H1 (cell line): ENCODE measurements at regions not wholly inside any gene's neighbourhood (a gene's known extent, or its start where the extent isn't known, plus 50 kb on each side); places are given as distances from the start of the nearest gene placed in this dataset. TPM values are rescaled to one million over a fixed set of nuclear protein-coding genes. Genes with fewer than 3 reads are reported as not detected.

Experiments used
- CTCF ChIA-PET: fragments of 300-600 bp; sonication (Branson Sonifier 250); formaldehyde crosslinking; loops from one replicate; lab custom pipeline; 2021; ENCODE audit not compliant: partially characterized antibody; lab: Charles Lee
- POLR2A ChIA-PET: fragments of 300-600 bp; sonication (Branson Sonifier 250); formaldehyde crosslinking; loops from one replicate; lab custom pipeline; 2021; ENCODE audit warnings: inconsistent platforms; ENCODE audit not compliant: partially characterized antibody; lab: Charles Lee
- DNase-seq, 2 experiments: peaks; one replicate each; pipeline versions ENCODE4 v3.0.0 to v3.0.0-alpha.2; 2010 to 2022; ENCODE audit warnings: low spot score in 2 of 2, low read depth in 1 of 2, mixed read lengths in 1 of 2
- FAIRE-seq: peaks from 2 replicates; lab custom pipeline; 2011; peaks lifted over from hg19 to GRCh38; lab: Jason Lieb, UNC
- H2AFZ ChIP-seq: 2 replicates; pipeline ENCODE4 v1.8.1; 2012; ENCODE audit warnings: low read length, inconsistent platforms
- H2AK5ac ChIP-seq: 2 replicates; pipeline ENCODE4 v1.6.1; 2013; ENCODE audit warnings: low read depth, low read length
- H2BK120ac ChIP-seq: replicated peaks from 2 replicates; pipeline ENCODE3; 2013; ENCODE audit warnings: low read depth, low read length, inconsistent platforms
- H2BK12ac ChIP-seq: 2 replicates; pipeline ENCODE4 v1.6.1; 2013; ENCODE audit warnings: low read depth, low read length
- H2BK15ac ChIP-seq: 2 replicates; pipeline ENCODE4 v1.6.1; 2013; ENCODE audit warnings: low read length
- H2BK20ac ChIP-seq: 2 replicates; pipeline ENCODE4 v1.6.1; 2013; ENCODE audit warnings: low read length
- H2BK5ac ChIP-seq: 2 replicates; pipeline ENCODE4 v1.6.1; 2013; ENCODE audit warnings: low read depth, low read length
- H3K14ac ChIP-seq: 2 replicates; pipeline ENCODE4 v1.6.1; 2013; ENCODE audit warnings: inconsistent platforms; ENCODE audit not compliant: insufficient read length
- H3K18ac ChIP-seq: 2 replicates; pipeline ENCODE4 v1.6.1; 2013; ENCODE audit warnings: low read length; ENCODE audit errors: extremely low read depth
- H3K23ac ChIP-seq: 2 replicates; pipeline ENCODE4 v1.6.1; 2013; ENCODE audit warnings: inconsistent platforms; ENCODE audit not compliant: insufficient read length
- H3K23me2 ChIP-seq: 2 replicates; pipeline ENCODE4 v1.6.1; 2013; ENCODE audit warnings: low read depth, low read length
- H3K27ac ChIP-seq: 2 replicates; pipeline ENCODE4 v1.6.1; 2011; ENCODE audit warnings: low read depth, low read length, inconsistent platforms
- H3K27me3 ChIP-seq, 4 experiments: replicated peaks in 1 of 4; 1 replicate in 1 of 4; 2 replicates in 3 of 4; pipeline versions ENCODE4 v1.6.1 to v1.8.1; 2011 to 2013; ENCODE audit warnings: low read length in 3 of 4, mild to moderate bottlenecking in 3 of 4, inconsistent platforms in 2 of 4, mixed read lengths in 2 of 4, moderate library complexity in 1 of 4; ENCODE audit not compliant: control insufficient read depth in 3 of 4, insufficient read depth in 3 of 4; ENCODE audit errors: extremely low read depth in 1 of 4
- H3K36me3 ChIP-seq, 4 experiments: 2 replicates each; pipeline versions ENCODE4 v1.6.1 to v1.8.1; 2011 to 2013; ENCODE audit warnings: mild to moderate bottlenecking in 4 of 4, low read length in 3 of 4, moderate library complexity in 2 of 4, control low read depth in 1 of 4, inconsistent platforms in 1 of 4; ENCODE audit not compliant: insufficient read depth in 4 of 4, control insufficient read depth in 2 of 4
- H3K4ac ChIP-seq: replicated peaks from 2 replicates; pipeline ENCODE3; 2013; ENCODE audit warnings: low read length, low read depth, mixed read lengths, inconsistent platforms; ENCODE audit not compliant: insufficient read length
- H3K4me1 ChIP-seq, 4 experiments: replicated peaks in 1 of 4; 1 replicate in 1 of 4; 2 replicates in 3 of 4; pipeline versions ENCODE4 v1.6.1 to v1.8.1; 2011 to 2013; ENCODE audit warnings: low read length in 3 of 4, inconsistent platforms in 2 of 4, mixed read lengths in 1 of 4; ENCODE audit not compliant: insufficient read depth in 4 of 4, control insufficient read depth in 3 of 4
- H3K4me2 ChIP-seq, 2 experiments: 2 replicates each; pipeline versions ENCODE4 v1.6.1 to v1.8.1; 2011 to 2013; ENCODE audit warnings: low read depth in 2 of 2, low read length in 2 of 2, control low read depth in 1 of 2, inconsistent platforms in 1 of 2, mild to moderate bottlenecking in 1 of 2; ENCODE audit not compliant: insufficient read depth in 1 of 2
- H3K4me3 ChIP-seq, 4 experiments: fragments of 200-600, 300-600 bp in 1 of 4; sonication (generic), shearing (Covaris generic), sonication (Bioruptor Twin) in 1 of 4; 2 replicates each; pipeline versions ENCODE4 v1.5.1 to v1.8.1; 2011 to 2016; ENCODE audit warnings: low read length in 4 of 4, low read depth in 3 of 4, control low read depth in 2 of 4, inconsistent platforms in 2 of 4, mild to moderate bottlenecking in 2 of 4, mixed read lengths in 1 of 4, moderate library complexity in 1 of 4; ENCODE audit not compliant: insufficient read depth in 2 of 4; ENCODE audit errors: extremely low read depth in 1 of 4
- H3K56ac ChIP-seq: replicated peaks from 2 replicates; pipeline ENCODE3; 2013; ENCODE audit warnings: low read depth, mild to moderate bottlenecking, mixed read lengths, low read length, inconsistent platforms; ENCODE audit not compliant: insufficient read length
- H3K79me1 ChIP-seq: 2 replicates; pipeline ENCODE4 v1.6.1; 2013; ENCODE audit warnings: low read depth, low read length, control low read depth
- H3K79me2 ChIP-seq, 2 experiments: 2 replicates each; pipeline versions ENCODE4 v1.6.1 to v1.8.1; 2012 to 2013; ENCODE audit warnings: low read length in 2 of 2, mild to moderate bottlenecking in 2 of 2, inconsistent platforms in 1 of 2; ENCODE audit not compliant: insufficient read depth in 2 of 2, control insufficient read depth in 1 of 2
- H3K9ac ChIP-seq, 4 experiments: replicated peaks in 1 of 4; 1 replicate in 1 of 4; 2 replicates in 3 of 4; pipeline versions ENCODE4 v1.6.1 to v1.8.1; 2011 to 2013; ENCODE audit warnings: low read depth in 3 of 4, low read length in 3 of 4, control low read depth in 2 of 4, mild to moderate bottlenecking in 2 of 4, moderate library complexity in 2 of 4, inconsistent platforms in 1 of 4; ENCODE audit errors: extremely low read depth in 1 of 4
- H3K9me3 ChIP-seq, 2 experiments: 2 replicates each; pipeline versions ENCODE4 v1.6.1 to v1.8.1; 2012 to 2013; ENCODE audit warnings: mild to moderate bottlenecking in 2 of 2, moderate library complexity in 2 of 2, control low read depth in 1 of 2, inconsistent platforms in 1 of 2, low read depth in 1 of 2, low read length in 1 of 2, mixed read lengths in 1 of 2; ENCODE audit not compliant: insufficient read depth in 2 of 2
- H4K20me1 ChIP-seq, 2 experiments: replicated peaks in 1 of 2; 2 replicates each; pipeline versions ENCODE3 to v1.8.1; 2011 to 2013; ENCODE audit warnings: inconsistent platforms in 2 of 2, low read length in 2 of 2, mild to moderate bottlenecking in 1 of 2; ENCODE audit not compliant: insufficient read depth in 2 of 2, control insufficient read depth in 1 of 2
- H4K5ac ChIP-seq: 2 replicates; pipeline ENCODE4 v1.6.1; 2013; ENCODE audit warnings: low read length, low read depth, mixed read lengths, inconsistent platforms; ENCODE audit not compliant: insufficient read length
- H4K8ac ChIP-seq: 2 replicates; pipeline ENCODE4 v1.8.0; 2013; ENCODE audit warnings: mild to moderate bottlenecking, moderate library complexity, low read length, inconsistent platforms; ENCODE audit not compliant: insufficient read depth; ENCODE audit errors: extremely low read depth
- H4K91ac ChIP-seq: replicated peaks from 2 replicates; pipeline ENCODE3; 2013; ENCODE audit warnings: low read length, mixed read lengths, inconsistent platforms; ENCODE audit not compliant: insufficient read length
- CHD2 ChIP-seq: IDR thresholded peaks from 2 replicates; pipeline ENCODE4 v1.6.1; 2012; ENCODE audit warnings: low read length, improper control_type of control experiment
- RXRA ChIP-seq: IDR thresholded peaks from 2 replicates; pipeline ENCODE4 v1.6.1; 2011; ENCODE audit warnings: low read depth, mild to moderate bottlenecking, low read length, moderate library complexity; ENCODE audit not compliant: insufficient read depth
- TAF7 ChIP-seq: optimal IDR thresholded peaks from 2 replicates; pipeline ENCODE3; 2011; ENCODE audit warnings: low read depth, mild to moderate bottlenecking, inconsistent platforms, low read length, moderate library complexity, borderline replicate concordance
- WGBS, 2 experiments: shearing (Covaris generic) in 1 of 2; methylation state at CpG; one replicate each; pipeline versions ENCODE4 v1.1.6 to v1.1.7; 2013 to 2015; ENCODE audit warnings: low lambda C conversion rate in 2 of 2, mixed read lengths in 2 of 2, inconsistent platforms in 1 of 2, low coverage in 1 of 2, missing lambda C conversion rate in 1 of 2; ENCODE audit not compliant: insufficient replicate concordance in 2 of 2, insufficient coverage in 1 of 2, insufficient read length in 1 of 2; ENCODE audit errors: extremely low coverage in 1 of 2, missing lambda C conversion rate in 1 of 2; 5-methylcytosine and 5-hydroxymethylcytosine counted together
- small RNA-seq: library from polyadenylated mRNA; stranded (forward); fragments of <200 nt; extraction: miRNeasy Mini kit (QIAGEN cat#:217004); gene quantifications from one replicate; pipeline ENCODE3, GENCODE V24; 2013; ENCODE audit not compliant: insufficient read depth

GRCh38 chr1:185367218-185367617 is 50.2 kb upstream of the IVNS1ABP start:
- Histone ChIP-seq H3K36me3 (no peaks in the 10 kb centered on the region), H3K14ac (no peak overlapping the region), H3K27me3 (no peaks in the 10 kb centered on the region), H3K23me2 (no peaks in the 10 kb centered on the region), H3K9ac (no peak overlapping the region), H3K4me3 (no peak overlapping the region), H3K18ac (no peak overlapping the region), H3K23ac (no peak overlapping the region), H3K4me1 (peaks cover 0 to 2% (median 0%) of the 10 kb centered on the region in 4 experiments; a peak in 1 of 7 replicates), H4K8ac (no peak overlapping the region), H2BK15ac (no peak overlapping the region), H3K79me2 (no peaks in the 10 kb centered on the region), H2AFZ (peak overlapping the region; percentile 85), H2BK120ac (no peak overlapping the region), H4K20me1 (no peaks in the 10 kb centered on the region), H3K56ac (no peak overlapping the region), H2AK5ac (no peak overlapping the region), H3K4ac (no peak overlapping the region), H3K9me3 (no peaks in the 10 kb centered on the region), H4K5ac (no peak overlapping the region), H2BK5ac (no peak overlapping the region), H4K91ac (no peak overlapping the region), H2BK12ac (no peak overlapping the region), H3K27ac (no peak overlapping the region), H3K79me1 (no peaks in the 10 kb centered on the region), H2BK20ac (no peak overlapping the region), H3K4me2 (no peak overlapping the region)
- no peak for DNase-seq
- POLR2A ChIA-PET, result no interaction called here
- no peak for TF ChIP-seq TAF7
- TF ChIP-seq RXRA, result no peak
- no peak for TF ChIP-seq CHD2
- 92% methylated on average over 6 of the region's 6 CpGs; no CpG with 5 or more reads in 1 of the 2 experiments for WGBS, 2 experiments
- FAIRE-seq, result no peak
- CTCF ChIA-PET, result no interaction called here

Small RNA genes in the stretch of these regions (small RNA-seq; reads per million reads assigned to genes)
- gene MCRIP2P2 (not detected), gene RF00019 (not detected), gene RNU7-183P (not detected)
